Spleen (tissue), 7 donors: ENCODE measurements at regions not wholly inside any gene's neighbourhood (a gene's known extent, or its start where the extent isn't known, plus 50 kb on each side); places are given as distances from the start of the nearest gene placed in this dataset.

Experiments
- CTCF ChIP-seq, 11 experiments: fragments of 200-600 bp in 7 of 11; fragments of 450-650 bp in 4 of 11; sonication (generic) in 4 of 11; IDR thresholded peaks in 8 of 11; conservative IDR thresholded peaks in 3 of 11; 1 replicate in 7 of 11; 2 replicates in 4 of 11; pipeline versions ENCODE4 v1.4.0 to v1.8.0; 2016 to 2021; ENCODE audit warnings: antibody characterized with exemption in 11 of 11, inconsistent platforms in 4 of 11, mild to moderate bottlenecking in 1 of 11
- POLR2A ChIP-seq, 3 donors: fragments of 450-650 bp; IDR thresholded peaks; one replicate each; pipeline ENCODE4 v1.5.1; 2017; ENCODE audit warnings: antibody characterized with exemption in 3 of 3, mild to moderate bottlenecking in 1 of 3
- donor health status: DM: no; HTN: no; CAD: no; lungs with moderate emphysema.
- donor health status: DM: no; HTN: no; CAD: no.
- donor health status: DM: no; HTN: no; CAD: no.

- TF ChIP-seq CTCF (IDR thresholded peaks at IDR 0.05 in 8 of 11, conservative IDR thresholded peaks at IDR 0.05 in 3 of 11) (no peak), POLR2A (IDR thresholded peaks at IDR 0.05) (no peak)
Observed at GRCh38 chr5:88144219-88145001, 124.2 kb downstream of the TMEM161B start.
